Lung microvascular endothelial cell (primary cell): ENCODE measurements at regions not wholly inside any gene's neighbourhood (a gene's known extent, or its start where the extent isn't known, plus 50 kb on each side); places are given as distances from the start of the nearest gene placed in this dataset.

Experiments used
- DNase-seq, 2 donors: peaks; one replicate each; pipeline versions ENCODE4 v3.0.0 to v3.0.0-alpha.2; 2010; ENCODE audit warnings: low read depth in 2 of 2

DNA sequence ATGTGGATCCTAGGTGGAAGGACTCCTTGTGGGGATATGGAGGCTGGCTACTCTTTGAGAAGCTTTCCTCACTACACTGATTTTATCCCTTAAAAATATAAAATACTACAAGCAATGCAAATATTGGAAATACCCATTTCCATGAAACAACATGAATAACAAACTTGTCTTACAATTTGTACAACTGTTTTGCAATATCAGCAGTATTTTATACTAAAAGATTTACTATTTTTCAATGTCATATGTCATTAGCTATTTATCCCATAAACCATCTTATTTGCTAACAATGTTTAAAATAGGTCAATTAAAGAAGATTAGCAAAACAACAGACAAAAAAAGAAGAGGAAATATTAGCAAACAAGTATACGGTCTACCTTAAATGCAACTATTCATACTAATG, 1674.1 kb downstream of the PCDH7 start:
- DNase-seq = no peak

DNA sequence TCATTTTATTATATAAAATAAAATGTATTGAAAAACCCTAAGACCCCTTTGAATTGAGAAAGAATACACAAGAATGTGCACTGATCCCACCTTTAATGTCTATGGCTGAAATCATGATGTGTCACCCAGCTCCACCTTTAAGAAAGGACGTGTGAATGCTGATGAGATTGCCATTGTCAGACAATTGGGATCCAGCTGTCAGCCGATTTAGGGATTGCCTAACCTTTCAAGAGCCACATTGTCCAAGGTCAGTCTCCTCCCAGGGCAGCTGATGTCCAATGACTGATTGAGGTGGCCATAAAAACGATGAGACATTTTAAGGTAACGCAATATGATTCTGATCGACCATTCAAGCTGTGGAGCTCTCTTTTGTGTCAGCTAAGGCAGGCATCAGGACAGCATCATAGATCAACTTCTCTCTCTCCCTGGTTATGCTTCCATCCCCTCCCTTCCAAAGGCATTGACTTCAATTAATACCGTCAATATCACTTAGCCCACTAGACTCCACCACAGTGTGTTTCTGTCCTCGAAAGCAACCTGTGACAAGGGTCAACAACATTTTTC, 1676.4 kb downstream of the PCDH7 start:
- no peak for DNase-seq

- DNase-seq = no peak
These were observed 1680.7 kb downstream of the PCDH7 start for GRCh38 chr4:32400870-32401269.

DNA sequence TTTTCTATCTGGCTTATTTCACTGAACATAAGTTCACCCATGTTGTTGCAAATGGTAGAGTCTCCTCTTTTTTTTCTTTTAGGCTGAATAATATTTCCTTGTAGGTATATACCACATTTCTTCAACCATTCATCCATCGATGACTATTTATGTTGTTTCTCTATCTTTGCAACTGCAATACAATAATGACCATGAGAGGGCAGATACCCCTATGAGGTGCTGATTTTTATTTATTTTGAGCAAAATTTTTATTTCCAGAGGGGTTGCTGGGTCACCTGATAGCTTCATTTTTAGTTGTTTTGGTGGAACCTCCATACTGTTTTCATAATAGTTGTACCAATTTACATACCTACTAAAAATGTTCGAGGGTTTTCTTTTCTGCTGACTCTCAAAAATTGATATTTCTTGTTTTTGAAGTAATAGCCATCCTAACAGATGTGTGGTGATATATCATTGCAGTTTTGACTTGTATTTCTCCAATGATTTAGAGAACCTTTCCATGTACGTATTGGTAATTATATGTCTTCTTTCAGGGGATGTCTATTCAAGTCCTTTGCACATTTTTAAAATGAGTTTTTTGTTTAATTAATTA, 1697.0 kb downstream of the PCDH7 start:
- no peak for DNase-seq

- no peak for DNase-seq
These were observed 1703.1 kb downstream of the PCDH7 start for GRCh38 chr4:32423267-32423666.

- no peak for DNase-seq
These were observed 1705.1 kb downstream of the PCDH7 start for GRCh38 chr4:32425243-32425642.

- no peak for DNase-seq
These were observed 1707.4 kb downstream of the PCDH7 start for GRCh38 chr4:32427566-32427965.

DNA sequence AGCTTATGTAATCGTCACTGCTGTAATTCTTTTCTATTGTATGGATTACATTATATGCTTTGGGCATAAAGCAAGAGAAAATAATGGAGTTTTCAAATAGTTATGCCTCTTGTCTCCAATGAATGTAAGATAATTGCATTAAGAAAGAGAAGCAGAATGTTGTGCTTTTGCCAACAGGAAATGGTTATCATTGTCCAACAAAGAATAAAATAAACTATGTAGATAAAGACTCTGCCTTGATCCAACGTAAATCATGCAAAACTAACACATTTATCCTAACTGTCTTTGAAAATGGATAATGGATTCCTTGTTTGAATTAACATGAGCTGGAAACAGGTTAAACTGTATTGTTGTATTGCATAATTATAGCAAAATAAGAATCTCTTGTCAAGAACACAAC, 1709.0 kb downstream of the PCDH7 start:
- DNase-seq = no peak

GRCh38 chr4:32435308-32435707, 1715.1 kb downstream of the PCDH7 start:
- no peak for DNase-seq

GRCh38 chr4:32436816-32437215, 1716.6 kb downstream of the PCDH7 start:
- DNase-seq = no peak

- DNase-seq = no peak
These were observed 1720.2 kb downstream of the PCDH7 start for GRCh38 chr4:32440391-32440790.

DNA sequence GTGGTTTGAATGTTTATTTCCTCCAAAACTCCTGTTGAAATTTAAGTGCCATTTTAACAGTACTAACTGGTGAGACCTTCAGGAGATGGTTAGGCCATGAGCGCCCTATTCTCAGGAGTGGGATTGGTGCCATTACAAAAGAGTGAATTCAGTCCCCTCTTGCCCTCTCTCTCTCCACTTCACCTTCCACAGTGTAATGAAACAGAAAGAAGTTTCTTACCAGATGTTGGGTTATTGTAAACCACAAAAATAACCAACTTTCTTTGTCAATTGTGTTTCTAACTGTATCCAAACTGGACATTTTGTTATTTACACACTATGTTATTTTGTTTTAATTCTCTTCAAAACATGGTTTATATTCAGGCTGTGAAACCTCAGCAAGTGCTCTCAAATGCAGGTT, 1734.3 kb downstream of the PCDH7 start:
- DNase-seq = no peak

GRCh38 chr4:32455231-32455630, 1735.1 kb downstream of the PCDH7 start:
- DNase-seq = no peak

DNA sequence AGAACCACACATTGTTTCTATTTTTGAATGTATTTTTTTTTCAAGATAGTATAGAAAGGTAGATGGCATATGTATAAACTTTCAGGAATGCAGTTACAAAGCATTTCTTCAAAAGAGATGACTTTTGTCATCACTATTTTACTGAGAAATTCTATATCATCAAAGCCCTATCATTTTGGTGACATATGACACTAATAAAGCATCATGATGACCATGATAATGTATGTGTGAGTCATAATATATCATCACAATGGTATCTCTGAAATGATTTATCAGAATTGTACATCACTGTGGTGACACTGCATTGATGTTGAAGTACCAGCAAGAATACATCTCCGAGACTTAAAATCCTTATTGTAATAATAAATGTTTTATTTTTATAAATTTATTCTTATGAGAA, 1740.8 kb downstream of the PCDH7 start:
- DNase-seq = no peak

DNA sequence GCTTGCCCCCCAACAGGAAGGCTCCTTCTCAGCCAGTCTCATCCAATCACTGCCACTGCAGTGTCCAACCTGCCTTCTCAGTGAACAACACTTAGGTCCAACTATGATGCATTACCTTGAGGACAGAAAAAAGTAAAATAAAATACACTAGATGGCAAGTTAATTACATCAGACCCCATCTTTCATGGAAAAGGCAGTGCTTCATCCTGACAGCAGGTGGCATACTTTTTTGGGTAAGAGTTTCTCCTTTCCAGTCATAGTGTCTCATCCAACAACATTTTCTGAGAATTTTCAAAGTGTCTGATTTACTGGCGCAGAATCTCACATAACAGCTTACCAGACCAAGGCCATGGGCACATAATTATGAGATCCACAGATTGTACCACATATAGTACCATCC, 1742.8 kb downstream of the PCDH7 start:
- no peak for DNase-seq

GRCh38 chr4:32470087-32470585, 1750.0 kb downstream of the PCDH7 start:
- no peak for DNase-seq

DNA sequence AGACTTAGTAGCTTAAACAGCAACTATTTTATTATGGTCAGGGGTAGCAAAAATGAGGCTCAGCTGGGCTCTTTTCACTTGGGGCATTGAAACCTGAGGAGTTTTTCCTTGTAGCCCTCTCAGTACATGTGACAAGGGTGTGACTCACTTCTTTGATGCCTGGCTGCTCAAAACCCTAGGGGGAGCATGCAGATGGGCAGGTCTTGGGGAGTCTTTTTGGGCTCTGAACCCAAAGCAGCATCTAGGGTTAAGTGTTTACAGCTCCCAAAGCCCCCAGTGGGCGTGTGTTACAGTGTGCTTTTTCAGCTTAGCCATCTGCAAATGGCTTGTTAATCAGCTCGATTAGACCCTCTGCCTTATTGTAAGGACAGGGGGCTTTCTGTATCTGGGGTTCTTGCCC, 1752.7 kb downstream of the PCDH7 start:
- DNase-seq = no peak

DNA sequence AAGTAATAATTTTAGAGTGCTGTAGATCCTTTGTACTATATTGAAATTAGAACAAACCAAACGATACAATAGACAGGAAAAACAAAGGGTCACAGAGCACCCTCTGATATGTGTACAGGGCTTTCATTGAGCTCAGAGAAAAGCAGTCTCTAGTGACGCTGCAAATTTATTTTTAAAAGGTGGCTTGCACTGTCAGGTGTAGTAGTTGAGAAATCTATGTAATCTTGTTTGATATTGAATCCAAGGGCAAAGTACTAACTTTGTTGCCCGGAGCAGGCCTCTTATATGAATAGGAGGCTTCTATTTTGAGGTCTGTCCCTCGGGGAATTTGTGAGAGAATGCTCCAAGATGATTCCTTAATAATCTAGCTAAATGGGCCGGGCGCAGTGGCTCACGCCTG, 1755.5 kb downstream of the PCDH7 start:
- DNase-seq = no peak

DNA sequence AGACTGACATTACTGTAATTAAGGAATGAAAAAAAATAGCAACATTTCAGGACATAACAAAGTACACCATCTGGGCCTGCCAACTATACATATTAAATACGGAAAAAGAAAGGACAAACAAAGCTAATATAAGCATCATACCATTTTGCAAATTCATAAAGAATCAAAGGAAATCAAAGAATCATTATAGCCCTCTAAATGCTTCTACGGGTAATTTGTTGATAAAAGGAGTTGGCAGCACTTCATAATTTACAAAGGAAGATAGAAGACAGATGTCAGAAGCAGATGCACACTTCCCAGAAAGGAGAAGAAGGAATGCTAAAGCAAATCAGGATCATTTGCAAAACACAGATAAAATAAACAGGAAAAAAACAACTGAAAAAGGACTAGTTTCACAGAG, 1757.3 kb downstream of the PCDH7 start:
- DNase-seq = no peak

DNA sequence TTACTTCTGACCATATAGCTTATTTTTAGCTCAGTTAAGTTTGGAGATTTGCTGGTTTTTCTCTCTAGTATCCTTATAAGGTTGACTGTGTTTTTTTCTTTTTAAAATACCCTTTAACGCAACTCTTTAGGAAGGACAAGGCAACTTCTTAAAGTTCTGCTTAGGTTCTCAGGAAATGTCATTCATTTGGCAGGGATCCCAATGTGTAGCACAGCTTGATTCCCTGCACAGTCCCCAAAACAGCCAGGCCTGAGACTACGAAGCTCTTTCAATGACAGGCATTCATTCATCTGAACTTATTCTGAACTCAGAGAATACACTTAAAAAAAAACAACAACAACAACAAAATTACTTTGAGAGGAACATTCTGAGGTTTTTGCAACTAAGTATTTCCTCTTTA, 1765.8 kb downstream of the PCDH7 start:
- DNase-seq = no peak

DNA sequence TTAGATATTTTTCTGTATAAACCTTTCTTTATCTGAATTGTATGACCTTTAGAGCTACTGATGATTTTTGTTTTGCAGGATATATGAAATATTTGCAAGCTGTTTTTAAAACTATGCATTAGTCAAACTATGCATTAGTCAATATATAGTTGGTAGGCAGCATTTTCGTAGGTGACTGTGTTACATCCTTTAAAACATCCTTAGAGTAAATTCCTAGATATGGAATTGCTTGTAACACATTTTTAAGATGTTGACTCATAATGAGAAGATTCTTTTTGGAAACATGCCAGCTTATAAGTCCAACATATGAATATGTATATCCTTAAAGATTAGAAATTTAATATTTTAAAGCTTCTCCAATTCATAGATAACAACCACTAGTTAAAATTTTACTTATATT, 1768.5 kb downstream of the PCDH7 start:
- no peak for DNase-seq

DNA sequence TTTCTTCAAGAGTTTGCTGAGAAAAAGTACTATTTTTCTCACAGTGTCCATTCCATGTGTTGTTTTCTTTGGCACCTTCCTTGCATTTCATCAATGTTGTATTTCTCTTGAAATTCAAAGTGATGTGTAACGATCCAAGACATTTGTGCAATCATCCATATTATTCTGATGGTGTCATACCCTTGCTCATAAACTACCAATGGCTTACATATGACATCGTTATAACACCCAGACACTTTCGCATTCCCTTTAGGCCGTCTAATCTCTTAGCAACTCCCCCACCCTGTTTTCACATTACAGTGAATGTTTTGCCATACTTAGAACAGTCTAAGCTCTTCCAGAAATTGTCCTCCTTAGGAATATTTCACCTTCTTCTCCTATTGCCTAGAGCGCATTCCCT, 1779.0 kb downstream of the PCDH7 start:
- DNase-seq = no peak

- no peak for DNase-seq
These were observed 1783.1 kb downstream of the PCDH7 start for GRCh38 chr4:32503241-32503640.

DNA sequence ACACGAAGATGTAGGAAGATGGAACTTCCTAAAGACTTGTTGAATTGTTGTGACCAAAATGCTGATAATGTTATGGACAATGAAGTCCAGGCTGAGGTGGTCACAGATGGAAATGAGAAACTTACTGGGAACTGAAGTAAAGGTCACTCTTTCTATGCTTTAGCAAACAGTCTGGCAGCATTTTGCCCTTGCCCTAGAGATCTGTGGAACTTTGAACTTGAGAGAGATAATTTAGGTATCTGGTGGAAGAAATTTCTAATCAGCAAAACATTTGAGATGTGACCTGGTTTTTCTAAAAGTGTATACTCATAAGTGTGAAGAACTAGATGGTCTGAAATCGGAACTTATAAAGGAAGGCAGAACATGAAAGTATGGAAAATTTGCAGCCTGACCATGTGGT, 1785.9 kb downstream of the PCDH7 start:
- no peak for DNase-seq
